Spleen (tissue), 11 donors: ENCODE measurements at regions not wholly inside any gene's neighbourhood (a gene's known extent, or its start where the extent isn't known, plus 50 kb on each side); places are given as distances from the start of the nearest gene placed in this dataset.

Experiments
- DNase-seq: peaks from one replicate; pipeline ENCODE4 v3.0.0-alpha.2; 2020
- H3K27ac ChIP-seq, 8 donors: fragments of 200-600 bp; sonication (generic) in 7 of 8; 1 replicate in 4 of 8; 2 replicates in 4 of 8; pipeline versions ENCODE4 v1.5.0 to v1.8.0; 2016 to 2021; ENCODE audit warnings: inconsistent platforms in 4 of 8, mild to moderate bottlenecking in 4 of 8, moderate library complexity in 1 of 8
- H3K27me3 ChIP-seq, 7 donors: fragments of 200-600 bp; sonication (generic) in 6 of 7; replicated peaks in 1 of 7; 1 replicate in 4 of 7; 2 replicates in 3 of 7; pipeline versions ENCODE4 v1.5.0 to v1.8.0; 2016 to 2021; ENCODE audit warnings: inconsistent platforms in 3 of 7, mild to moderate bottlenecking in 1 of 7
- H3K36me3 ChIP-seq, 6 donors: fragments of 200-600 bp; sonication (generic) in 5 of 6; 1 replicate in 4 of 6; 2 replicates in 2 of 6; pipeline versions ENCODE4 v1.5.0 to v1.8.0; 2016 to 2021; ENCODE audit warnings: inconsistent platforms in 2 of 6
- H3K4me1 ChIP-seq, 6 donors: fragments of 200-600 bp; sonication (generic) in 5 of 6; 1 replicate in 3 of 6; 2 replicates in 3 of 6; pipeline versions ENCODE4 v1.5.0 to v1.8.0; 2016 to 2021; ENCODE audit warnings: inconsistent platforms in 3 of 6
- H3K4me3 ChIP-seq, 8 donors: fragments of 200-600 bp; sonication (generic) in 7 of 8; 1 replicate in 4 of 8; 2 replicates in 4 of 8; pipeline versions ENCODE4 v1.5.0 to v1.8.0; 2016 to 2021; ENCODE audit warnings: inconsistent platforms in 4 of 8, mild to moderate bottlenecking in 4 of 8, moderate library complexity in 2 of 8
- H3K9me3 ChIP-seq, 8 donors: fragments of 200-600 bp; sonication (generic) in 7 of 8; 1 replicate in 4 of 8; 2 replicates in 4 of 8; pipeline versions ENCODE4 v1.5.0 to v1.8.0; 2016 to 2021; ENCODE audit warnings: inconsistent platforms in 4 of 8
- CTCF ChIP-seq, 11 experiments: fragments of 200-600 bp in 7 of 11; fragments of 450-650 bp in 4 of 11; sonication (generic) in 4 of 11; IDR thresholded peaks in 8 of 11; conservative IDR thresholded peaks in 3 of 11; 1 replicate in 7 of 11; 2 replicates in 4 of 11; pipeline versions ENCODE4 v1.4.0 to v1.8.0; 2016 to 2021; ENCODE audit warnings: antibody characterized with exemption in 11 of 11, inconsistent platforms in 4 of 11, mild to moderate bottlenecking in 1 of 11
- POLR2A ChIP-seq, 3 donors: fragments of 450-650 bp; IDR thresholded peaks; one replicate each; pipeline ENCODE4 v1.5.1; 2017; ENCODE audit warnings: antibody characterized with exemption in 3 of 3, mild to moderate bottlenecking in 1 of 3
- POLR2AphosphoS5 ChIP-seq, 3 donors: sonication (generic); formaldehyde crosslinking; IDR thresholded peaks; one replicate each; pipeline ENCODE4 v1.5.1; 2017; ENCODE audit warnings: antibody characterized with exemption in 3 of 3
- WGBS, 5 donors: extraction: QIAGEN DNeasy Blood & Tissue Kit in 3 of 5; methylation state at CpG; one replicate each; pipeline versions ENCODE4 v1.1.5 to v1.1.7; 2013 to 2018; 5-methylcytosine and 5-hydroxymethylcytosine counted together
- intact Hi-C: fragments of 100-400 bp; cut with DNase I; formaldehyde crosslinking; loops from one replicate; pipeline ENCODE4 v1.15.0; 2023; ENCODE audit warnings: low total_unique reads
- donor health status: healthy with polysubstance abuse.
- donor health status: DM: no; HTN: no; CAD: no; lungs with moderate emphysema.
- donor health status: DM: no; HTN: no; CAD: no.
- donor health status: Bipolar disorder and iron deficiency.
- donor health status: healthy.
- donor health status: DM: no; HTN: no; CAD: no.
- donor health status: DM: yes; HTN: yes; CAD: no.

- Histone ChIP-seq H3K36me3 (no peaks in the 10 kb centered on the region), H3K4me1 (peaks cover 0 to 8% (median 3%) of the 10 kb centered on the region in 6 donors), H3K9me3 (no peaks in the 10 kb centered on the region), H3K27me3 (peaks cover 0 to 23% (median 0%) of the 10 kb centered on the region in 7 donors), H3K27ac (no peak overlapping the region), H3K4me3 (no peak overlapping the region)
- intact Hi-C loops = no loop called here
- 83 to 90% (median 86%) methylated on average over 5 to 6 of the region's 6 CpGs for WGBS, 5 donors
- DNase-seq = peak; percentile 58
- TF ChIP-seq CTCF (IDR thresholded peaks at IDR 0.05 in 8 of 11, conservative IDR thresholded peaks at IDR 0.05 in 3 of 11) (no peak), POLR2A (IDR thresholded peaks at IDR 0.05) (no peak), POLR2AphosphoS5 (IDR thresholded peaks at IDR 0.05) (no peak)
Observed at GRCh38 chr12:131441060-131441396, 269.9 kb upstream of the SFSWAP start.

GRCh38 chr12:131441638-131442336, 269.1 kb upstream of the SFSWAP start:
- no peak overlapping the region for H3K4me3 ChIP-seq
- H3K4me1 ChIP-seq = peaks cover 0 to 8% (median 3%) of the 10 kb centered on the region in 6 donors
- 78 to 92% (median 85%) methylated on average over 8 to 9 of the region's 9 CpGs for WGBS, 5 donors
- H3K9me3 ChIP-seq = no peaks in the 10 kb centered on the region
- H3K36me3 ChIP-seq = no peaks in the 10 kb centered on the region
- H3K27me3 ChIP-seq = peaks cover 0 to 23% (median 0%) of the 10 kb centered on the region in 7 donors
- intact Hi-C loops = no loop called here
- DNase-seq = peak; percentile 60
- TF ChIP-seq CTCF (IDR thresholded peaks at IDR 0.05 in 8 of 11, conservative IDR thresholded peaks at IDR 0.05 in 3 of 11) = no peak
- H3K27ac ChIP-seq = no peak overlapping the region

GRCh38 chr12:131442337-131442918, 268.5 kb upstream of the SFSWAP start:
- peaks cover 0 to 8% (median 3%) of the 10 kb centered on the region in 6 donors for H3K4me1 ChIP-seq
- H3K9me3 ChIP-seq = no peaks in the 10 kb centered on the region
- no peaks in the 10 kb centered on the region for H3K36me3 ChIP-seq
- H3K4me3 ChIP-seq = no peak overlapping the region
- 81 to 89% (median 82%) methylated on average over 14 of the region's 14 CpGs for WGBS, 5 donors
- intact Hi-C loops = no loop called here
- TF ChIP-seq CTCF (IDR thresholded peaks at IDR 0.05 in 8 of 11, conservative IDR thresholded peaks at IDR 0.05 in 3 of 11) (no peak), POLR2A (IDR thresholded peaks at IDR 0.05) (no peak), POLR2AphosphoS5 (IDR thresholded peaks at IDR 0.05) (no peak)
- H3K27ac ChIP-seq = no peak overlapping the region
- peaks cover 0 to 17% (median 0%) of the 10 kb centered on the region in 7 donors for H3K27me3 ChIP-seq
- peak; percentile 47 for DNase-seq
